Thyroid gland (tissue), 4 donors: ENCODE measurements at regions not wholly inside any gene's neighbourhood (a gene's known extent, or its start where the extent isn't known, plus 50 kb on each side); places are given as distances from the start of the nearest gene placed in this dataset.

Source experiments
- POLR2A ChIP-seq, 2 donors: fragments of 450-650 bp; IDR thresholded peaks; one replicate each; pipeline ENCODE4 v1.6.1; 2017; ENCODE audit warnings: antibody characterized with exemption in 2 of 2, mild to moderate bottlenecking in 2 of 2, moderate library complexity in 1 of 2
- TF ChIP-seq, protein P1 (sequence below), 6 experiments: fragments of 200-600 bp in 3 of 6; fragments of 450-650 bp in 3 of 6; sonication (generic) in 3 of 6; IDR thresholded peaks; one replicate each; pipeline ENCODE4 v1.5.1; 2016 to 2019; ENCODE audit warnings: antibody characterized with exemption in 6 of 6, mild to moderate bottlenecking in 2 of 6, inconsistent platforms in 1 of 6, moderate library complexity in 1 of 6

DNA sequence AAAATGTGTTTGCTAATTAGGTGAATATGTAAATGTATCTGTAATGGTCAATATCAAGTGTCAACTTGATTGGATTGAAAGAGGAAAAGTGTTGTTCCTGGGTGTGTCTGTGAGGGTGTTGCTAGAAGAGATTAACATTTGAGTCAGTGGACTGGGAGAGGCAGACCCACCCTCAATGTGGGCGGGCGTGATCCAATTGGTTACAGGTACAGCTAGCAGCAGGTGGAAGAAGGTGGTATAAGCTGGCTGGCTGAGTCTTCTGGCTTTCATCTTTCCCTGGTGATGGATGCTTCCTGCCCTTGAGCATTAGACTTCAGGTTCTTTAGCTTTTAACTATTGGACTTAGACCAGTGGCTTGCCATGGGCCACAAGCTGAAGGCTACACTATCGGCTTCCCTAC is 779.0 kb upstream of the CTNND2 start:
- TF ChIP-seq, protein P1, sequence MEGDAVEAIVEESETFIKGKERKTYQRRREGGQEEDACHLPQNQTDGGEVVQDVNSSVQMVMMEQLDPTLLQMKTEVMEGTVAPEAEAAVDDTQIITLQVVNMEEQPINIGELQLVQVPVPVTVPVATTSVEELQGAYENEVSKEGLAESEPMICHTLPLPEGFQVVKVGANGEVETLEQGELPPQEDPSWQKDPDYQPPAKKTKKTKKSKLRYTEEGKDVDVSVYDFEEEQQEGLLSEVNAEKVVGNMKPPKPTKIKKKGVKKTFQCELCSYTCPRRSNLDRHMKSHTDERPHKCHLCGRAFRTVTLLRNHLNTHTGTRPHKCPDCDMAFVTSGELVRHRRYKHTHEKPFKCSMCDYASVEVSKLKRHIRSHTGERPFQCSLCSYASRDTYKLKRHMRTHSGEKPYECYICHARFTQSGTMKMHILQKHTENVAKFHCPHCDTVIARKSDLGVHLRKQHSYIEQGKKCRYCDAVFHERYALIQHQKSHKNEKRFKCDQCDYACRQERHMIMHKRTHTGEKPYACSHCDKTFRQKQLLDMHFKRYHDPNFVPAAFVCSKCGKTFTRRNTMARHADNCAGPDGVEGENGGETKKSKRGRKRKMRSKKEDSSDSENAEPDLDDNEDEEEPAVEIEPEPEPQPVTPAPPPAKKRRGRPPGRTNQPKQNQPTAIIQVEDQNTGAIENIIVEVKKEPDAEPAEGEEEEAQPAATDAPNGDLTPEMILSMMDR (IDR thresholded peaks at IDR 0.05): no peak
- TF ChIP-seq POLR2A (IDR thresholded peaks at IDR 0.05): no peak
